ENCODE measurements at regions not wholly inside any gene's neighbourhood (a gene's known extent, or its start where the extent isn't known, plus 50 kb on each side); places are given as distances from the start of the nearest gene placed in this dataset.

- no peak for FAIRE-seq
- no peak overlapping the region for H3K27ac ChIP-seq (ENCODE audit: low read depth, low read length)
- H3K4me3 Mint-ChIP-seq (ENCODE audit: unreplicated experiment), result peak overlapping the region; percentile 96
- H4K20me1 ChIP-seq (ENCODE audit: insufficient read depth, low read length), result no peaks in the 10 kb centered on the region
- no peak for DNase-seq (ENCODE audit: low read depth)
- peaks cover 18% of the 10 kb centered on the region for H3K27me3 Mint-ChIP-seq (ENCODE audit: low read depth, unreplicated experiment)
- H3K4me1 Mint-ChIP-seq (ENCODE audit: low read depth, unreplicated experiment), result no peaks in the 10 kb centered on the region
- H3K9ac ChIP-seq (ENCODE audit: low read length), result peak overlapping the region; percentile 74
- peak overlapping the region; percentile 83 for H2AFZ ChIP-seq (ENCODE audit: low read depth, low read length)
- peak overlapping the region; percentile 86 for H3K4me3 ChIP-seq (ENCODE audit: insufficient read depth, low read depth, low read length)
- H3K36me3 Mint-ChIP-seq (ENCODE audit: low read depth, unreplicated experiment), result no peaks in the 10 kb centered on the region
- H3K27me3 ChIP-seq (ENCODE audit: insufficient read depth, low read length), result no peaks in the 10 kb centered on the region
- TF ChIP-seq EZH2 (IDR thresholded peaks at IDR 0.05; ENCODE audit: insufficient read depth, low read length) (no peak), CTCF (IDR thresholded peaks at IDR 0.05; ENCODE audit: insufficient read depth, low read depth, low read length) (no peak)
- peaks cover 7% of the 10 kb centered on the region for H3K4me1 ChIP-seq (ENCODE audit: insufficient read depth, low read length)
- H3K27ac Mint-ChIP-seq (ENCODE audit: unreplicated experiment), result peak overlapping the region; percentile 86
- H3K4me2 ChIP-seq (ENCODE audit: low read length), result peak overlapping the region; percentile 90
- peaks cover 3% of the 10 kb centered on the region for H3K9me3 Mint-ChIP-seq (ENCODE audit: unreplicated experiment)
- H3K36me3 ChIP-seq (ENCODE audit: insufficient read depth, low read length), result no peaks in the 10 kb centered on the region
- H3K9me3 ChIP-seq (ENCODE audit: insufficient read depth, low read depth, low read length), result no peaks in the 10 kb centered on the region
- H3K79me2 ChIP-seq (ENCODE audit: insufficient read depth, low read length), result no peaks in the 10 kb centered on the region
Measured at GRCh38 chr6:28838289-28838633, 85.5 kb downstream of the TRIM27 start.

GRCh38 chr6:28838634-28839442, 84.9 kb downstream of the TRIM27 start:
- H3K9me3 Mint-ChIP-seq (ENCODE audit: unreplicated experiment), result peaks cover 3% of the 10 kb centered on the region
- no peaks in the 10 kb centered on the region for H3K36me3 Mint-ChIP-seq (ENCODE audit: low read depth, unreplicated experiment)
- TF ChIP-seq CTCF (IDR thresholded peaks at IDR 0.05; ENCODE audit: insufficient read depth, low read depth, low read length) (peak; percentile 51), EZH2 (IDR thresholded peaks at IDR 0.05; ENCODE audit: insufficient read depth, low read length) (no peak)
- H3K27ac Mint-ChIP-seq (ENCODE audit: unreplicated experiment), result peak overlapping the region; percentile 86
- Histone ChIP-seq H3K27me3 (ENCODE audit: insufficient read depth, low read length) (no peaks in the 10 kb centered on the region), H2AFZ (ENCODE audit: low read depth, low read length) (peak overlapping the region; percentile 83), H3K9ac (ENCODE audit: low read length) (peak overlapping the region; percentile 74), H3K27ac (ENCODE audit: low read depth, low read length) (no peak overlapping the region), H3K4me2 (ENCODE audit: low read length) (peak overlapping the region; percentile 90), H3K36me3 (ENCODE audit: insufficient read depth, low read length) (no peaks in the 10 kb centered on the region), H3K9me3 (ENCODE audit: insufficient read depth, low read depth, low read length) (no peaks in the 10 kb centered on the region), H3K4me1 (ENCODE audit: insufficient read depth, low read length) (peaks cover 7% of the 10 kb centered on the region), H3K4me3 (ENCODE audit: insufficient read depth, low read depth, low read length) (peak overlapping the region; percentile 86), H3K79me2 (ENCODE audit: insufficient read depth, low read length) (no peaks in the 10 kb centered on the region), H4K20me1 (ENCODE audit: insufficient read depth, low read length) (no peaks in the 10 kb centered on the region)
- peak; percentile 68 for DNase-seq (ENCODE audit: low read depth)
- no peak for FAIRE-seq
- H3K27me3 Mint-ChIP-seq (ENCODE audit: low read depth, unreplicated experiment), result peaks cover 15% of the 10 kb centered on the region
- H3K4me3 Mint-ChIP-seq (ENCODE audit: unreplicated experiment), result peak overlapping the region; percentile 96
- H3K4me1 Mint-ChIP-seq (ENCODE audit: low read depth, unreplicated experiment), result no peaks in the 10 kb centered on the region
